GM18870 (cell line): ENCODE measurements at regions not wholly inside any gene's neighbourhood (a gene's known extent, or its start where the extent isn't known, plus 50 kb on each side); places are given as distances from the start of the nearest gene placed in this dataset.

Experiments
- ATAC-seq: cut with Tn5 transposase; IDR thresholded peaks from one replicate; pipeline ENCODE4 v1.9.1; 2021; ENCODE audit warnings: moderate library complexity; ENCODE audit not compliant: unreplicated experiment

GRCh38 chr12:58557661-58558060 is 362.6 kb downstream of the LRIG3 start:
- ATAC-seq, result no peak

- ATAC-seq, result no peak
These were observed 356.7 kb downstream of the LRIG3 start for GRCh38 chr12:58563621-58564020.

GRCh38 chr12:58564721-58565120 is 355.6 kb downstream of the LRIG3 start:
- ATAC-seq, result no peak

- no peak for ATAC-seq
These were observed 353.7 kb downstream of the LRIG3 start for GRCh38 chr12:58566599-58566998.

GRCh38 chr12:58567189-58567588 is 353.1 kb downstream of the LRIG3 start:
- ATAC-seq, result no peak

GRCh38 chr12:58570411-58570810 is 349.9 kb downstream of the LRIG3 start:
- ATAC-seq, result no peak

- no peak for ATAC-seq
These were observed 345.0 kb downstream of the LRIG3 start for GRCh38 chr12:58575256-58575655.

GRCh38 chr12:58576081-58576480 is 344.2 kb downstream of the LRIG3 start:
- no peak for ATAC-seq

GRCh38 chr12:58576916-58577315 is 343.4 kb downstream of the LRIG3 start:
- no peak for ATAC-seq

GRCh38 chr12:58580095-58580494 is 340.2 kb downstream of the LRIG3 start:
- no peak for ATAC-seq

- no peak for ATAC-seq
These were observed 336.8 kb downstream of the LRIG3 start for GRCh38 chr12:58583529-58583928.

- ATAC-seq, result no peak
These were observed 336.4 kb downstream of the LRIG3 start for GRCh38 chr12:58583940-58584339.

GRCh38 chr12:58584880-58585279 is 335.4 kb downstream of the LRIG3 start:
- no peak for ATAC-seq

- no peak for ATAC-seq
These were observed 333.5 kb downstream of the LRIG3 start for GRCh38 chr12:58586762-58587161.

- ATAC-seq, result no peak
These were observed 331.5 kb downstream of the LRIG3 start for GRCh38 chr12:58588770-58589169.

- no peak for ATAC-seq
These were observed 327.7 kb downstream of the LRIG3 start for GRCh38 chr12:58592475-58593207.

- ATAC-seq, result no peak
These were observed 326.6 kb downstream of the LRIG3 start for GRCh38 chr12:58593557-58594304.

- no peak for ATAC-seq
These were observed 323.9 kb downstream of the LRIG3 start for GRCh38 chr12:58596381-58596780.

GRCh38 chr12:58601529-58601928 is 318.8 kb downstream of the LRIG3 start:
- no peak for ATAC-seq

- ATAC-seq, result no peak
These were observed 318.1 kb downstream of the LRIG3 start for GRCh38 chr12:58602179-58602578.

- no peak for ATAC-seq
These were observed 317.6 kb downstream of the LRIG3 start for GRCh38 chr12:58602736-58603135.

- ATAC-seq, result no peak
These were observed 312.5 kb downstream of the LRIG3 start for GRCh38 chr12:58607805-58608204.
